Mesendoderm (in vitro differentiated cells): ENCODE measurements at regions not wholly inside any gene's neighbourhood (a gene's known extent, or its start where the extent isn't known, plus 50 kb on each side); places are given as distances from the start of the nearest gene placed in this dataset.

Experiments
- DNase-seq: peaks from one replicate; pipeline ENCODE4 v3.0.0; 2013
- H2AK5ac ChIP-seq: 2 replicates; pipeline ENCODE4 v1.6.1; 2013; ENCODE audit warnings: low read length, inconsistent platforms
- H2BK120ac ChIP-seq: 2 replicates; pipeline ENCODE4 v1.6.1; 2013; ENCODE audit warnings: low read depth, mild to moderate bottlenecking, low read length, moderate library complexity, mixed read lengths
- H2BK15ac ChIP-seq: replicated peaks from 2 replicates; pipeline ENCODE4 v1.6.1; 2013; ENCODE audit warnings: low read depth, mild to moderate bottlenecking, moderate library complexity
- H2BK5ac ChIP-seq: 2 replicates; pipeline ENCODE4 v1.6.1; 2013; ENCODE audit warnings: low read length, inconsistent platforms
- H3K18ac ChIP-seq: 2 replicates; pipeline ENCODE4 v1.6.1; 2013; ENCODE audit warnings: mild to moderate bottlenecking, low read length, mixed read lengths
- H3K23ac ChIP-seq: one replicate; pipeline ENCODE4 v1.6.1; 2013; ENCODE audit warnings: low read length
- H3K27ac ChIP-seq: 2 replicates; pipeline ENCODE4 v1.5.1; 2013; ENCODE audit warnings: low read depth, mild to moderate bottlenecking, inconsistent platforms, low read length, moderate library complexity
- H3K27me3 ChIP-seq: 2 replicates; pipeline ENCODE4 v1.6.1; 2013; ENCODE audit warnings: low read length, control low read depth, mild to moderate bottlenecking, inconsistent platforms; ENCODE audit not compliant: insufficient read depth, poor library complexity
- H3K36me3 ChIP-seq: 2 replicates; pipeline ENCODE4 v1.6.1; 2013; ENCODE audit warnings: low read length, inconsistent platforms; ENCODE audit not compliant: control insufficient read depth, insufficient read depth
- H3K4ac ChIP-seq: one replicate; pipeline ENCODE4 v1.6.1; 2013; ENCODE audit warnings: low read depth, mild to moderate bottlenecking, low read length, moderate library complexity
- H3K4me1 ChIP-seq: 2 replicates; pipeline ENCODE4 v1.6.1; 2013; ENCODE audit warnings: low read depth, low read length, inconsistent platforms; ENCODE audit not compliant: control insufficient read depth
- H3K4me2 ChIP-seq: 2 replicates; pipeline ENCODE4 v1.6.1; 2013; ENCODE audit warnings: low read length
- H3K4me3 ChIP-seq: 2 replicates; pipeline ENCODE4 v1.5.1; 2013; ENCODE audit warnings: mild to moderate bottlenecking, low read length
- H3K56ac ChIP-seq: one replicate; pipeline ENCODE4 v1.6.1; 2013; ENCODE audit warnings: low read length
- H3K79me1 ChIP-seq: 2 replicates; pipeline ENCODE4 v1.6.1; 2013; ENCODE audit warnings: low read length, inconsistent platforms
- H3K79me2 ChIP-seq: 2 replicates; pipeline ENCODE4 v1.6.1; 2013; ENCODE audit warnings: mild to moderate bottlenecking, low read length; ENCODE audit not compliant: control insufficient read depth, insufficient read depth
- H3K9ac ChIP-seq: 2 replicates; pipeline ENCODE4 v1.6.1; 2013; ENCODE audit warnings: low read length, inconsistent platforms
- H4K5ac ChIP-seq: one replicate; pipeline ENCODE4 v1.6.1; 2013; ENCODE audit warnings: low read length
- H4K8ac ChIP-seq: one replicate; pipeline ENCODE4 v1.6.1; 2013; ENCODE audit warnings: low read depth, mild to moderate bottlenecking, control low read depth, low read length, moderate library complexity
- WGBS: extraction: QIAGEN DNeasy Blood & Tissue Kit; methylation state at CpG from one replicate; pipeline ENCODE4 v1.1.7; 2013; ENCODE audit warnings: low lambda C conversion rate, missing lambda C conversion rate; ENCODE audit not compliant: insufficient coverage; ENCODE audit errors: extremely low coverage; 5-methylcytosine and 5-hydroxymethylcytosine counted together

GRCh38 chr15:66641485-66642315 lies 60.3 kb upstream of the SMAD6 start:
- Histone ChIP-seq H3K4me1 (no peaks in the 10 kb centered on the region), H3K27ac (no peak overlapping the region), H2AK5ac (no peak overlapping the region), H3K4me2 (no peak overlapping the region), H4K8ac (no peak overlapping the region), H3K23ac (no peak overlapping the region), H2BK15ac (no peak overlapping the region), H2BK120ac (no peak overlapping the region), H3K27me3 (no peaks in the 10 kb centered on the region), H4K5ac (no peak overlapping the region), H3K4me3 (no peak overlapping the region), H3K4ac (no peak overlapping the region), H3K9ac (no peak overlapping the region), H3K56ac (no peak overlapping the region), H2BK5ac (no peak overlapping the region), H3K79me1 (no peaks in the 10 kb centered on the region), H3K36me3 (no peaks in the 10 kb centered on the region), H3K79me2 (no peaks in the 10 kb centered on the region), H3K18ac (no peak overlapping the region)
- no peak for DNase-seq
- WGBS = no CpG with 5 or more reads among the region's 5 CpGs

- H4K8ac ChIP-seq = no peak overlapping the region
- H3K79me1 ChIP-seq = no peaks in the 10 kb centered on the region
- no CpG with 5 or more reads among the region's 3 CpGs for WGBS
- no peak overlapping the region for H2BK120ac ChIP-seq
- no peak overlapping the region for H3K4me3 ChIP-seq
- no peak overlapping the region for H3K27ac ChIP-seq
- no peaks in the 10 kb centered on the region for H3K79me2 ChIP-seq
- no peak overlapping the region for H3K9ac ChIP-seq
- H2BK5ac ChIP-seq = no peak overlapping the region
- no peak overlapping the region for H3K4me2 ChIP-seq
- H3K4me1 ChIP-seq = no peaks in the 10 kb centered on the region
- H2BK15ac ChIP-seq = no peak overlapping the region
- H3K4ac ChIP-seq = no peak overlapping the region
- no peak overlapping the region for H4K5ac ChIP-seq
- H3K18ac ChIP-seq = no peak overlapping the region
- no peak for DNase-seq
- no peak overlapping the region for H3K56ac ChIP-seq
- H3K27me3 ChIP-seq = no peaks in the 10 kb centered on the region
- H3K23ac ChIP-seq = no peak overlapping the region
- H2AK5ac ChIP-seq = no peak overlapping the region
- H3K36me3 ChIP-seq = no peaks in the 10 kb centered on the region
Measured at GRCh38 chr15:66642514-66642913, 59.5 kb upstream of the SMAD6 start.

- Histone ChIP-seq H3K9ac (no peak overlapping the region), H3K27me3 (no peaks in the 10 kb centered on the region), H3K56ac (no peak overlapping the region), H3K4me1 (no peaks in the 10 kb centered on the region), H3K18ac (no peak overlapping the region), H2BK5ac (no peak overlapping the region), H2BK15ac (no peak overlapping the region), H3K27ac (no peak overlapping the region), H3K36me3 (no peaks in the 10 kb centered on the region), H3K4me3 (no peak overlapping the region), H2AK5ac (no peak overlapping the region), H4K8ac (no peak overlapping the region), H3K79me2 (no peaks in the 10 kb centered on the region), H3K4me2 (no peak overlapping the region), H3K23ac (no peak overlapping the region), H3K79me1 (no peaks in the 10 kb centered on the region), H3K4ac (no peak overlapping the region), H4K5ac (no peak overlapping the region), H2BK120ac (no peak overlapping the region)
- no peak for DNase-seq
- WGBS = no CpG with 5 or more reads among the region's 2 CpGs
Measured at GRCh38 chr15:66643033-66643432, 59.0 kb upstream of the SMAD6 start.

- no peak overlapping the region for H3K4ac ChIP-seq
- H4K5ac ChIP-seq = no peak overlapping the region
- no peak overlapping the region for H2BK15ac ChIP-seq
- no peak overlapping the region for H3K27ac ChIP-seq
- no CpG with 5 or more reads among the region's 13 CpGs for WGBS
- no peaks in the 10 kb centered on the region for H3K27me3 ChIP-seq
- no peak overlapping the region for H3K56ac ChIP-seq
- H3K36me3 ChIP-seq = no peaks in the 10 kb centered on the region
- H4K8ac ChIP-seq = no peak overlapping the region
- no peak overlapping the region for H3K4me2 ChIP-seq
- no peak overlapping the region for H2BK120ac ChIP-seq
- H2BK5ac ChIP-seq = no peak overlapping the region
- peak overlapping the region; percentile 15 for H3K18ac ChIP-seq
- no peaks in the 10 kb centered on the region for H3K79me2 ChIP-seq
- DNase-seq = no peak
- H3K4me3 ChIP-seq = no peak overlapping the region
- no peak overlapping the region for H2AK5ac ChIP-seq
- H3K9ac ChIP-seq = no peak overlapping the region
- H3K23ac ChIP-seq = no peak overlapping the region
- H3K4me1 ChIP-seq = no peaks in the 10 kb centered on the region
- no peaks in the 10 kb centered on the region for H3K79me1 ChIP-seq
Measured at GRCh38 chr15:66644000-66644787, 57.8 kb upstream of the SMAD6 start.

GRCh38 chr15:66644869-66645268 lies 57.2 kb upstream of the SMAD6 start:
- H3K79me2 ChIP-seq = no peaks in the 10 kb centered on the region
- H2BK15ac ChIP-seq = no peak overlapping the region
- DNase-seq = no peak
- H3K4me2 ChIP-seq = no peak overlapping the region
- H3K9ac ChIP-seq = no peak overlapping the region
- H3K18ac ChIP-seq = peak overlapping the region; percentile 15
- no peak overlapping the region for H4K5ac ChIP-seq
- H3K79me1 ChIP-seq = no peaks in the 10 kb centered on the region
- no peak overlapping the region for H2BK5ac ChIP-seq
- no peak overlapping the region for H3K27ac ChIP-seq
- no peak overlapping the region for H2BK120ac ChIP-seq
- peak overlapping the region; percentile 46 for H3K4ac ChIP-seq
- H2AK5ac ChIP-seq = no peak overlapping the region
- H3K27me3 ChIP-seq = no peaks in the 10 kb centered on the region
- H4K8ac ChIP-seq = no peak overlapping the region
- H3K23ac ChIP-seq = no peak overlapping the region
- no peak overlapping the region for H3K4me3 ChIP-seq
- H3K56ac ChIP-seq = peak overlapping the region; percentile 59
- no peaks in the 10 kb centered on the region for H3K4me1 ChIP-seq
- no peaks in the 10 kb centered on the region for H3K36me3 ChIP-seq
- WGBS = no CpG with 5 or more reads among the region's 5 CpGs
